Small intestine (tissue), 7 donors: ENCODE measurements at regions not wholly inside any gene's neighbourhood (a gene's known extent, or its start where the extent isn't known, plus 50 kb on each side); places are given as distances from the start of the nearest gene placed in this dataset.
"Not testable (repeated sequence)": the region's sequence is repeated elsewhere in the genome, so short reads cannot be mapped to it uniquely, and the experiment has no call there.

Source experiments
- DNase-seq, 2 donors: peaks; one replicate each; pipeline versions ENCODE4 v3.0.0 to v3.0.0-alpha.2; 2013
- FAIRE-seq: peaks from 2 replicates; lab custom pipeline; 2012; peaks lifted over from hg19 to GRCh38; lab: Jason Lieb, UNC
- H3K27ac ChIP-seq, 3 donors: one replicate each; pipeline ENCODE4 v1.5.1; 2013; ENCODE audit warnings: low read length in 2 of 3, mild to moderate bottlenecking in 2 of 3, control low read depth in 1 of 3, inconsistent platforms in 1 of 3, low read depth in 1 of 3, moderate library complexity in 1 of 3
- H3K27me3 ChIP-seq, 3 donors: one replicate each; pipeline ENCODE4 v1.6.1; 2013; ENCODE audit warnings: low read length in 3 of 3, inconsistent platforms in 1 of 3; ENCODE audit not compliant: control insufficient read depth in 3 of 3, insufficient read depth in 3 of 3
- H3K36me3 ChIP-seq, 3 donors: one replicate each; pipeline ENCODE4 v1.6.1; 2013; ENCODE audit warnings: low read length in 3 of 3, inconsistent platforms in 1 of 3, low read depth in 1 of 3, mild to moderate bottlenecking in 1 of 3, moderate library complexity in 1 of 3; ENCODE audit not compliant: control insufficient read depth in 3 of 3, insufficient read depth in 2 of 3
- H3K4me1 ChIP-seq, 3 donors: one replicate each; pipeline ENCODE4 v1.6.1; 2013; ENCODE audit warnings: low read length in 2 of 3, inconsistent platforms in 1 of 3, low read depth in 1 of 3, mild to moderate bottlenecking in 1 of 3, moderate library complexity in 1 of 3; ENCODE audit not compliant: control insufficient read depth in 3 of 3, insufficient read depth in 2 of 3
- H3K4me3 ChIP-seq, 3 donors: one replicate each; pipeline ENCODE4 v1.5.1; 2013; ENCODE audit warnings: low read length in 3 of 3, control low read depth in 1 of 3, inconsistent platforms in 1 of 3, low read depth in 1 of 3, mild to moderate bottlenecking in 1 of 3, moderate library complexity in 1 of 3
- H3K9me3 ChIP-seq, 2 donors: one replicate each; pipeline ENCODE4 v1.6.1; 2013; ENCODE audit warnings: low read depth in 1 of 2, low read length in 1 of 2; ENCODE audit not compliant: control insufficient read depth in 2 of 2, insufficient read depth in 1 of 2
- WGBS, 3 donors: extraction: QIAGEN DNeasy Blood & Tissue Kit; methylation state at CpG; one replicate each; pipeline ENCODE4 v1.1.7; 2013; 5-methylcytosine and 5-hydroxymethylcytosine counted together
- donor health status: healthy with polysubstance abuse.
- donor health status: control.
- donor health status: control.
- donor health status: Bipolar disorder and iron deficiency.
- donor health status: healthy.

DNA sequence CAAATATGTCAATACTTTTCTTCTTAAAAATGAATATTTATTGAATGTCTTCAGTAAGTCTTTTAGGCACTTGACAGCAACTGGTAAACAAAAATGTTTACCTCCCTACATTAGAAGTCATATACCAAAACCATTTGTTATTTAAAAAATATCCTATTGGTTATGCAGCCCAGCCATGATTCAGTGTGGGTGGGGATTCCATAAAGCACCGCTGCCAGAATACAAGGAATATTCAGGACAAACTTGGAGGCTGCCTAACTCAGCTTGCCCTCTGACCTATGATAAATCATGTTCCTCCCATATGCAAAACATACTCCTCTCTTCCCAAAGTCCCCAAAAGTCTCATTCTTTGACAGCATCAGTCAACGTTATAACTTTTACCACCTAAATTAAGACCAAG is 486.8 kb upstream of the IRAK1BP1 start:
- no peak overlapping the region for H3K27ac ChIP-seq
- no peaks in the 10 kb centered on the region for H3K27me3 ChIP-seq
- DNase-seq (no peak), FAIRE-seq (no peak)
- 85 to 87% (median 87%) methylated on average over 2 of the region's 2 CpGs for WGBS, 3 donors
- no peak overlapping the region for H3K4me3 ChIP-seq
- no peaks in the 10 kb centered on the region for H3K36me3 ChIP-seq
- H3K9me3 ChIP-seq, result peaks cover 0 to 6% of the 10 kb centered on the region in 2 donors
- H3K4me1 ChIP-seq, result no peaks in the 10 kb centered on the region

DNA sequence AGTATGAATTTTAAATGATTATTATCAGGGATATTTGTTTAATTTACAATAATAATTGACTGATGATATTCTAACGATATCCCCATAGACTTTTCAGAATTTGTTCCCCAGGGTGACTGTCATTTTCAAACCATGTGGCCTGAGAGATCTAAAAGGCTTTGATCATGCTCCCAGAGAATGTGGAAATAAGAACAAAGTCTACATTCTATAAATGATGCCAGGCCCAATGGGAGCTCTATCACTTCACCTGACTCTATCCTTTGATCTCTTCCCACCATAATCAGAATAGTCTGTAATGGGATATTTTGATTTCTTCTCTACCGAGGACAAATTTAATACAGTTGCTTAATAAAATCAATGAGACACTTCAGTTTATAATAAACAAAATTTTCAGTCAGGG is 483.4 kb upstream of the IRAK1BP1 start:
- H3K36me3 ChIP-seq, result no peaks in the 10 kb centered on the region
- no peak overlapping the region for H3K27ac ChIP-seq
- FAIRE-seq (no peak), DNase-seq (no peak)
- H3K4me3 ChIP-seq, result no peak overlapping the region
- H3K27me3 ChIP-seq, result no peaks in the 10 kb centered on the region
- peaks cover 5 to 13% of the 10 kb centered on the region in 2 donors for H3K9me3 ChIP-seq
- H3K4me1 ChIP-seq, result no peaks in the 10 kb centered on the region
- WGBS, 3 donors, result 7 to 24% (median 16%) methylated on average over 2 of the region's 2 CpGs

DNA sequence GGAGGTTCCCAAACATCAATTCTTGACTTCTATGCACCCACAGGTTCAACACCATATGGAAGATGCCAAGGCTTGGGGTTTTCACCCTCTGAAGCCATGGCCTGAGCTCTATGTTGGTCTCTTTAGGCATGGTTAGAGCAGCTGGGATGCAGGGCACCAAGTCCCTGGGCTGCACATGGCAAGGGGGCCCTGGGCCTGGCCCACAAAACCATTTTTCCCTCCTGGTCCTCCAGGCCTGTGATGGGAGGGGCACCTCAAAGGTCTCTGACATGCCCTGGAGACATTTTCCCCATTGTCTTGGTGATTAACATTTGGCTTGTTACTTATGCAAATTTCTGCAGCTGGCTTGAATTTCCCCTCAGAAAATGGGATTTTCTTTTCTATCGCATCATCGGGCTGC is 480.5 kb upstream of the IRAK1BP1 start:
- H3K4me3 ChIP-seq, DNase-seq, H3K27ac ChIP-seq, H3K36me3 ChIP-seq, H3K27me3 ChIP-seq, H3K4me1 ChIP-seq, FAIRE-seq: not testable (repeated sequence)
- WGBS, 3 donors, result 95 to 100% (median 96%) methylated on average over 2 of the region's 2 CpGs
- H3K9me3 ChIP-seq, result peaks cover 5 to 17% of the 10 kb centered on the region in 2 donors

DNA sequence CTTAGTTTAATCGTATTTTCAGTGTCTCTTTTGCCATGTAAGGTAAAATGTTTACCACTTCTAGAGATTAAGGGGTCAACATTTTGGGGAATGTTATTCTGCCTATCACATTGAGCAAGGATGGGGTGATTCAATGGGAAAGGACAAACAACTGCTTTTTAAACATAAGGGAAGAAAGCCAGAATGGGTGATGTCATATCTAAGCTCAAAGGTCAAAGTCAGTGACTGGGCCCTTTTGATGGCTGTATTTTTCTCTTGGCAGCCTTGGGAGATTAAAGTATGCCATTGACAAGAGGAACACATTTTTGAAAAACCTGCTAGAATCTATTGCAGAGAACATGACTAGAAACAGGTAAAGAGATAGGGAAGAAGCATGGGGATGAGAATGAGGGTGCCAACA is 477.3 kb upstream of the IRAK1BP1 start:
- Histone ChIP-seq H3K27ac (no peak overlapping the region), H3K36me3 (no peaks in the 10 kb centered on the region), H3K9me3 (peaks cover 5 to 17% of the 10 kb centered on the region in 2 donors), H3K27me3 (no peaks in the 10 kb centered on the region), H3K4me1 (peaks cover 0 to 6% (median 0%) of the 10 kb centered on the region in 3 donors), H3K4me3 (no peak overlapping the region)
- FAIRE-seq (no peak), DNase-seq (peak; percentile 52 to 61)
- 27 to 70% (median 27%) methylated on average over 1 of the region's 1 CpG for WGBS, 3 donors

GRCh38 chr6:78397499-78397898 is 469.9 kb upstream of the IRAK1BP1 start:
- no peaks in the 10 kb centered on the region for H3K36me3 ChIP-seq
- no peaks in the 10 kb centered on the region for H3K27me3 ChIP-seq
- 28 to 48% (median 42%) methylated on average over 3 of the region's 3 CpGs for WGBS, 3 donors
- no peaks in the 10 kb centered on the region for H3K9me3 ChIP-seq
- H3K4me3 ChIP-seq, result no peak overlapping the region
- no peak for DNase-seq
- no peak for FAIRE-seq
- H3K4me1 ChIP-seq, result peaks cover 0 to 3% (median 0%) of the 10 kb centered on the region in 3 donors
- H3K27ac ChIP-seq, result no peak overlapping the region

GRCh38 chr6:78398292-78398691 is 469.1 kb upstream of the IRAK1BP1 start:
- no peaks in the 10 kb centered on the region for H3K27me3 ChIP-seq
- 33 to 76% (median 68%) methylated on average over 2 of the region's 2 CpGs for WGBS, 3 donors
- no peak overlapping the region for H3K27ac ChIP-seq
- no peaks in the 10 kb centered on the region for H3K9me3 ChIP-seq
- DNase-seq (no peak), FAIRE-seq (no peak)
- no peak overlapping the region for H3K4me3 ChIP-seq
- H3K4me1 ChIP-seq, result peaks cover 0 to 3% (median 0%) of the 10 kb centered on the region in 3 donors
- no peaks in the 10 kb centered on the region for H3K36me3 ChIP-seq

DNA sequence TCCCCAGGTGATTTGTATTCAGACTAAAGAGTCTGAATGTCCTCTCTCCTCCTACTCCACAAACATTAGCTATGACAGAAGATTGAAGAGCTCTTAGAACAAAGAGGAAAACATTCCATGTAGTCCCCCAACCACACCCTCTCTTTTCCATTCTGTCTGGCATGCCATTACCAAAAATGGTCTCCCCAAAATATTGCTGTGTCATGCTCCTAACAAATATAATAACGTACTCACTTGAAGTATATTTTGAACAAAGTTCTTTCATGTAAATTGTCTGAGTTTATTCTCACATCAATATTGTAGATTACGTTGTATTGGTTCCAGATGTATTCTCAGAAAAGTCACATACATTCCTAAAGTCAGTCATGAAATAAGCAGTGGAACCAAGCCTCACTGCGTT is 467.3 kb upstream of the IRAK1BP1 start:
- Histone ChIP-seq H3K9me3 (no peaks in the 10 kb centered on the region), H3K27ac (no peak overlapping the region), H3K27me3 (no peaks in the 10 kb centered on the region), H3K36me3 (no peaks in the 10 kb centered on the region), H3K4me3 (no peak overlapping the region), H3K4me1 (peaks cover 0 to 3% (median 0%) of the 10 kb centered on the region in 3 donors)
- WGBS, 3 donors, result 84 to 91% (median 85%) methylated on average over 3 of the region's 3 CpGs
- FAIRE-seq (no peak), DNase-seq (no peak)

- Histone ChIP-seq H3K4me1 (no peaks in the 10 kb centered on the region), H3K9me3 (no peaks in the 10 kb centered on the region), H3K36me3 (no peaks in the 10 kb centered on the region), H3K4me3 (no peak overlapping the region), H3K27ac (no peak overlapping the region), H3K27me3 (no peaks in the 10 kb centered on the region)
- DNase-seq (no peak), FAIRE-seq (no peak)
- WGBS, 3 donors, result 80 to 91% (median 83%) methylated on average over 1 of the region's 1 CpG
Observed at GRCh38 chr6:78427386-78427785, 440.0 kb upstream of the IRAK1BP1 start.

- FAIRE-seq (no peak), DNase-seq (no peak)
- Histone ChIP-seq H3K36me3 (no peaks in the 10 kb centered on the region), H3K4me3 (no peak overlapping the region), H3K27ac (no peak overlapping the region), H3K9me3 (no peaks in the 10 kb centered on the region), H3K27me3 (no peaks in the 10 kb centered on the region), H3K4me1 (no peaks in the 10 kb centered on the region)
- WGBS, 3 donors, result 44 to 56% (median 44%) methylated on average over 1 of the region's 1 CpG
Observed at GRCh38 chr6:78430521-78430920, 436.8 kb upstream of the IRAK1BP1 start.
